ENCODE measurements at regions not wholly inside any gene's neighbourhood (a gene's known extent, or its start where the extent isn't known, plus 50 kb on each side); places are given as distances from the start of the nearest gene placed in this dataset.
"Not testable (repeated sequence)": the region's sequence is repeated elsewhere in the genome, so short reads cannot be mapped to it uniquely, and the experiment has no call there.

GRCh38 chr2:31810200-31810917 lies 200.4 kb downstream of the MEMO1 start:
- ATAC-seq (no peak), DNase-seq (no peak)
- intact Hi-C loops (cut with micrococcal nuclease) = no loop called here
- no peak overlapping the region for H2AFZ ChIP-seq (ENCODE audit: low read length)
- BruUV-seq (replicated peaks) = no TSS peak
- no peak overlapping the region for H3K27ac ChIP-seq (ENCODE audit: low read length)
- H3K36me3 ChIP-seq (ENCODE audit: low read depth, low read length) = no peaks in the 10 kb centered on the region
- H3F3A ChIP-seq (ENCODE audit: low read length, unreplicated experiment) = no peaks in the 10 kb centered on the region
- H4K20me1 ChIP-seq (ENCODE audit: low read length) = no peaks in the 10 kb centered on the region
- H3K9ac ChIP-seq (ENCODE audit: low read length) = no peak overlapping the region
- H3K4me3 ChIP-seq (ENCODE audit: low read length) = no peak overlapping the region
- no peak for TF ChIP-seq CTCF (conservative IDR thresholded peaks at IDR 0.05; ENCODE audit: low read depth, low read length)
- TF ChIP-seq EZH2phosphoT487 (IDR thresholded peaks at IDR 0.05; ENCODE audit: borderline replicate concordance, low read length) = no peak
- no peak for TF ChIP-seq EZH2 (IDR thresholded peaks at IDR 0.05; ENCODE audit: low read length, unreplicated experiment)
- no peaks in the 10 kb centered on the region for H3K79me2 ChIP-seq (ENCODE audit: low read length)
- no peak overlapping the region for H3K4me2 ChIP-seq (ENCODE audit: low read length)
- POLR2A ChIA-PET (ENCODE audit: unreplicated experiment) = no interaction called here
- H3K4me1 ChIP-seq (ENCODE audit: insufficient read depth, low read length) = no peaks in the 10 kb centered on the region
- no peaks in the 10 kb centered on the region for H3K27me3 ChIP-seq (ENCODE audit: low read length)
- CTCF ChIA-PET = no interaction called here
- H3K9me2 ChIP-seq (replicated peaks; ENCODE audit: low read length) = no peaks in the 10 kb centered on the region
- H3K9me3 ChIP-seq (ENCODE audit: low read length) = no peaks in the 10 kb centered on the region

DNA sequence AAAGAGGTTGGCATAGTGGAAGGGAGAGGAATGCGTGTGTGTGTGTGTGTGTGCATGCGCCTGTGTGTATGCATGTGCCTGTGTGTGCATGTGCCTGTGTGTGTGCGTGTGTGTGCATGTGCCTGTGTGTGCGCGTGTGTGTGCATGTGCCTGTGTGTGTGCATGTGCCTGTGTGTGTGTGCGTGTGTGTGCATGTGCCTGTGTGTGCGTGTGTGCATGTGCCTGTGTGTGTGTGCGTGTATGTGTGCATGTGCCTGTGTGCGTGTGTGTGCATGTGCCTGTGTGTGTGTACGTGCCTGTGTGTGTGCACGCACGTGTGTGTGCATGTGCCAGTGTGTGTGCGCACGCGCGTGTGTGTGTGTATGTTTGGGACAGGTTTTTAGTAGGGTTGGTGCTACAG lies 205.1 kb downstream of the MEMO1 start:
- intact Hi-C loops (cut with micrococcal nuclease) = no loop called here
- no peak overlapping the region for H3K4me3 ChIP-seq (ENCODE audit: low read length)
- no peaks in the 10 kb centered on the region for H3K79me2 ChIP-seq (ENCODE audit: low read length)
- H3K4me2 ChIP-seq (ENCODE audit: low read length) = no peak overlapping the region
- no peaks in the 10 kb centered on the region for H3F3A ChIP-seq (ENCODE audit: low read length, unreplicated experiment)
- H3K9ac ChIP-seq (ENCODE audit: low read length) = no peak overlapping the region
- CTCF ChIA-PET = no interaction called here
- no peak overlapping the region for H2AFZ ChIP-seq (ENCODE audit: low read length)
- ATAC-seq = no peak
- BruUV-seq (replicated peaks) = no TSS peak
- H3K9me2 ChIP-seq (replicated peaks; ENCODE audit: low read length) = no peaks in the 10 kb centered on the region
- no peaks in the 10 kb centered on the region for H4K20me1 ChIP-seq (ENCODE audit: low read length)
- H3K9me3 ChIP-seq (ENCODE audit: low read length) = no peaks in the 10 kb centered on the region
- no peak for DNase-seq
- H3K27me3 ChIP-seq (ENCODE audit: low read length) = no peaks in the 10 kb centered on the region
- no peaks in the 10 kb centered on the region for H3K4me1 ChIP-seq (ENCODE audit: insufficient read depth, low read length)
- no peaks in the 10 kb centered on the region for H3K36me3 ChIP-seq (ENCODE audit: low read depth, low read length)
- POLR2A ChIA-PET (ENCODE audit: unreplicated experiment) = no interaction called here
- no peak overlapping the region for H3K27ac ChIP-seq (ENCODE audit: low read length)
- TF ChIP-seq EZH2phosphoT487 (IDR thresholded peaks at IDR 0.05; ENCODE audit: borderline replicate concordance, low read length) (no peak), CTCF (conservative IDR thresholded peaks at IDR 0.05; ENCODE audit: low read depth, low read length) (no peak), EZH2 (IDR thresholded peaks at IDR 0.05; ENCODE audit: low read length, unreplicated experiment) (no peak)

DNA sequence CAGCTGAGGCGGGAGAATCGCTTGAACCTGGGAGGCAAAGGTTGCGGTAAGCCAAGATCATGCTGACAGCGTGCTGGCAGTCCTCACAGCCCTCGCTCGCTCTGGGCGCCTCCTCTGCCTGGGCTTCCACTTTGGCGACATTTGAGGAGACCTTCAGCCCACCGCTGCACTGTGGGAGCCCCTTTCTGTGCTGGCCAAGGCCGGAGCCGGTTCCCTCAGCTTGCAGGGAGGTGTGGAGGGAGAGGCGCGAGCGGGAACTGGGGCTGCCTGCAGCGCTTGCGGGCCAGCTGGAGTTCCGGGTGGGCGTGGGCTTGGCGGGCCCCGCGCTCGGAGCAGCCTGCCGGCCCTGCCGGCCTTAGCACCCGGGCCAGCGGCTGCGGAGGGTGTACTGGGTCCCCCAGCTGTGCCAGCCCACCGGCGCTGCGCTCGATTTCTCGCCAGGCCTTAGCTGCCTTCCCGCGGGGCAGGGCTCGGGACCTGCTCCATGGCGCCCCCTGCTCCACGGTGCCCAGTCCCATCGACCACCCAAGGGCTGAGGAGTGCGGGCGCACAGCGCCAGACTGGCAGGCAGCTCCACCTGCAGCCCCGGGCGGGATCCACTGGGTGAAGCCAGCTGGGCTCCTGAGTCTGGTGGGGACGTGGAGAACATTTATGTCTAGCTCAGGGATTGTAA lies 207.2 kb downstream of the MEMO1 start:
- H3K36me3 ChIP-seq (ENCODE audit: low read depth, low read length); H3F3A ChIP-seq (ENCODE audit: low read length, unreplicated experiment); H3K27me3 ChIP-seq (ENCODE audit: low read length); BruUV-seq (replicated peaks); H3K79me2 ChIP-seq (ENCODE audit: low read length); H3K4me3 ChIP-seq (ENCODE audit: low read length); CTCF ChIA-PET; H4K20me1 ChIP-seq (ENCODE audit: low read length); H3K9me3 ChIP-seq (ENCODE audit: low read length); POLR2A ChIA-PET (ENCODE audit: unreplicated experiment); H3K9me2 ChIP-seq (replicated peaks; ENCODE audit: low read length); H2AFZ ChIP-seq (ENCODE audit: low read length); H3K4me2 ChIP-seq (ENCODE audit: low read length); H3K27ac ChIP-seq (ENCODE audit: low read length); H3K4me1 ChIP-seq (ENCODE audit: insufficient read depth, low read length); H3K9ac ChIP-seq (ENCODE audit: low read length); ATAC-seq; DNase-seq; intact Hi-C loops (cut with micrococcal nuclease): not testable (repeated sequence)

Data from PC-3 (cell line).